GM18519 (cell line): ENCODE measurements at regions not wholly inside any gene's neighbourhood (a gene's known extent, or its start where the extent isn't known, plus 50 kb on each side); places are given as distances from the start of the nearest gene placed in this dataset.
"Not testable (repeated sequence)": the region's sequence is repeated elsewhere in the genome, so short reads cannot be mapped to it uniquely, and the experiment has no call there.

Experiments
- ATAC-seq: cut with Tn5 transposase; IDR thresholded peaks from one replicate; pipeline ENCODE4 v1.9.1; 2021; ENCODE audit warnings: mild to moderate bottlenecking, moderate library complexity; ENCODE audit not compliant: unreplicated experiment, low FRiP score

DNA sequence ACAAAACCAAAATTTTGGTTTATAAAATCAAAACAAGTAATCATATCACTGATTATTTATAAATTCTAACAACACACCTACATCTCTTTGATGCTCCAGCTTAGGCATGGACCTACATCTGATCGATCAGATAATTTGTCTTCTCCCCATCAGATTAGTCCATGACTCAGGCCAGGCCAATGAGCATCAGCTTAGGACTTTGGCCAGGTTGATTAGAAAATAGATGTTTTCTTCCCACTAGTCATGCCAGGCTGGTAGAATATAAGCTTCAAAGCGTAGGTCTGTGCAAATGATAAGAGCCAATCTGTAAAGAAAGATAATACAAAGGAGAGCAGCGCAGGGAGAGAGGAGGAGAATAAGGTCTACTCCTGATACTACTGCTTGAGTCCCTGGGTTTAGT is 1487.9 kb downstream of the FAM181B start:
- ATAC-seq = no peak

DNA sequence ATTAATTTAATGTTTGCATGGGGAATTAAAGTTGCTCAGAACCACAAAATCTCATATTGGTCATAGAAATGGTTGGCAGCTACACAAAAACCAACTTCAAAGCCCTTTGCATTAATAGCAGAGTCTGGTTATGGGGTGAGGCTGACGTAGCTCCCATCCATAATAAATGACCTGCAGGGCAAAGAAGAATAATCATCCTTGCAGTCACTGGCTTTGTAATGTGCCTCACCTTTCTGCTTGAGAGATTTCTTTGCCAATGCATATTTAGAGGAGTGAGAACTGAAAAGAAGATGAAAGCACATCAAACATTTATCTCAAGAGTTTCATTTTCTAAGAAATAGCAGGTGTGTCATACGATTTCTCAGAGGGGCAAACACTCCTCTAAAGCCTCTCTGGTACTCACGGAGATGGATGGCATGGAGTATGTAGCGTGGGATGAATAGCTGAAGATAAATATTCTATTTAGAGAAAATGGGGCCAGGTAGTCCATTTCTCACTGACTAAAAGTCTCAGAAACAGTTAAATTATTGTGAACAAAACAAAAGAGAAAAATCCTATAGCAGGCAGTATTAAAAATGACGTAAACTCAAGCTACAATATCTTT is 1491.9 kb downstream of the FAM181B start:
- ATAC-seq = no peak

DNA sequence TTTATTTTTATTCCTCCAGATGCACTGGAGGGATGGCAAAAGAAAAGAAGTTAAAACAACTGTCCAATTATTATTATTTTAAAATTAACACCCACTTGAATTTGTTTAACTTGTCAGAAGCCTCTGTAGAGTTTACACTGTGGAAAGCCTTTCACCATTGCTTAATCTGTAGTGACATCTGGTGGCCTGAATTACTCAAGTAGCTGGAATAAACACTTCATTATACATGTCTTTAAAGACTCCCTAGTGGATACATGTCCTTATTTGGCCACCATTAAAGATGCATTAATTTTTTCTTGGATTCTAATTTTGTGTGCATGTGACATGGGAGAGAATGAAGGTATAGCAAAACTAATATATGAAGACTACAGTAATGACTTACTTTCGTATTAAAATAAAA is 1496.5 kb downstream of the FAM181B start:
- peak; percentile 76 for ATAC-seq

DNA sequence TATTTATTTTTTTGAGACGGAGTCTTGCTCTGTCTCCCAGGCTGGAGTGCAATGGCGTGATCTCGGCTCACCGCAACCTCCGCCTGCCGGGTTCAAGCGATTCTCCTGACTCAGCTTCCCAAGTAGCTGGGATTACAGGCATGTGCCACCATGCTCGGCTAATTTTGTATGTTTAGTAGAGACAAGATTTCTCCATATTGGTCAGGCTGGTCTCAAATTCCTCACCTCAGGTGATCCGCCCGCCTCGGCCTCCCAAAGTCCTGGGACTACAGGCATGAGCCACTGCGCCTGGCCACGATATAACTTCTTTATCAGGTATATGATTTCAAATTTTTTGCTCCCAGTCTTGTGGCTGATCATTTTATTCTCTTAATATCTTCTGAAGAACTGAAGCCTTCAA is 1506.3 kb downstream of the FAM181B start:
- not testable (repeated sequence) for ATAC-seq

DNA sequence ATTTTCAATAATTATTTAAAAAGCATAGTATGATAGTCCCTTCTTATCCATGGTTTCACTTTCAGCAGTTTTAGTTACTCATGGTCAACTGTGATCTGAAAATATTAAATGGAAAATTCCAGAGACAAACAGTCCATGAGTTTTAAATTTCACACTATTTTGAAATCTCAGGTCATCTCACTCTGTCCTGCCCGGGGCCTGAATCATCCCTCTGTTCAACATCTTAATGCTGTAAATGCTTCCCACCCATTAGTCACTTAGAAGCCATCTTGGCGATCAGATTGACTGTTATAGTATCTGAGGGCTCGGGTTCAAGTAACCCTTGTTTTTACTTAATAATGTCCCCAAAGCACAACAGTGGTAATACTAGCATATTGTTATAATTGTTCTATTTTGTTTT is 1509.3 kb downstream of the FAM181B start:
- ATAC-seq = no peak

DNA sequence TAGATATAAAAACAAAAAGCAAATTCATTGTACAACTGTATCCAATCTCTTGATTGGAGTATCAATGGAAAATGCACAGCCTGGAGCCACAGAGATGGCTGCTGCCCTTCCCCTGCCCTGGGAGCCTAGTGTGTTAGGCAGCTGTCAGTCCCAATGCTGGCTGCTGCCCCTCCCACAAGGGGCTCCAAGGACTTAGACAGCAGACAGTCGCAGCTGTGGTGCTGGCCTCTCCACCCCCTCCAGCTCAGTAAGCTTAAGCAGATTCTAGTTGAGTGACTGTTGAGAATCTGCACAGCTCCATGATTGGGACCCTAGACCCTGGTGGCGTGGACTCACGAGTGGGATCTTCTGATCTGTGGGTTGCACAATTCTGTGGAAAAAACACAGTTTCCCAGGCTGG is 1511.2 kb downstream of the FAM181B start:
- ATAC-seq = no peak

DNA sequence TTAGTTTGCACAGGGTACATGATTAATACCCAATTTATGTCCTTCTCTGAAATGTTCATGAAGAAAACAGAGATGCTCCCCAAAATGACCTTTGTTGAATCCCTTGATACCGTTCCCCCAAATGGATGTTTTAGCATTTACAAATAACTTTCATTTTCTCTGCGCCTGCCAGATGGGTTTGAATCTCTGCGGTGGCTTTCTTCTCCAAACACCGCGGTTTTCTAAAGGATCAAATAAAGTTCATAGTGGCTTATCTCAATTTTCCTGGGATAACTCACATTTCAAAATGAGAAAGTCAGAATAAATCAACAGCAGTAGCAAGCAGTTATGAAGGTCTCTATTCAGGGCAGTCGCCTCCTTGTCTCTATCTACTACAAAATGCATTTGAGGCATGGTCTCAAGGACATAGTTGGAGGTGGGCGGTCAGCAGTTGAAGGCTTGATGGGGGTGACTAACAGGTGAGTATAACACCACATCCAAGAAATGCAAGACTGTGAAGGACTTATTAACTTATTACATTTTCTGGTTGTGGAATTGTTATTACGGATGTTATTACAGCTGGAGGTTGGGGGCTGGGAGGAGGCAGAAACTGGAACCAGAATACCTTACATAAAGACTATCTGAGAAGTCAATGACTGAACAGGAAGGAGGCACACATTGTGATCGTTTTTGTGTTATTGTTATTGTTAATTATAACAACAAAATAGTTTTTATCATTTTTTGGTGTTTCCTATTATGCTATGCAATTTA is 1513.3 kb downstream of the FAM181B start:
- no peak for ATAC-seq

DNA sequence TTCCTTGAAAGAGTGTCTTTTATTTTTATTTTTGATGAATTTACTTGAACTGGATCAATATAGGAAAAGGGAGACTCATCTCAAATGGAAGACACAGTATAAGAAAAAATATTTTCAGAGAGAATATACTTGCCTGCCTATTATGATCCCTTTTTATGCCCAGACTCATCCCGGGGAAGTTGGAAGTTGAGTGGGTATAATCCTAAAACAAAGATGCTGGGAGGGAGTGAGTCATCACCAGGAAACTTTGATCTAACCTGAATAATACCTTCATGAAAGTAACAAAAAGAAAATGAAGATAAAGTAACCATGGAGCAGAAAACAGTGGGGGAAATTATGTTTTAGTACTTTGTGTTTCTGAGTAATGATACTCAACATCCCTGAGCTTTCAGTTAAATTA is 1514.0 kb downstream of the FAM181B start:
- ATAC-seq = no peak

DNA sequence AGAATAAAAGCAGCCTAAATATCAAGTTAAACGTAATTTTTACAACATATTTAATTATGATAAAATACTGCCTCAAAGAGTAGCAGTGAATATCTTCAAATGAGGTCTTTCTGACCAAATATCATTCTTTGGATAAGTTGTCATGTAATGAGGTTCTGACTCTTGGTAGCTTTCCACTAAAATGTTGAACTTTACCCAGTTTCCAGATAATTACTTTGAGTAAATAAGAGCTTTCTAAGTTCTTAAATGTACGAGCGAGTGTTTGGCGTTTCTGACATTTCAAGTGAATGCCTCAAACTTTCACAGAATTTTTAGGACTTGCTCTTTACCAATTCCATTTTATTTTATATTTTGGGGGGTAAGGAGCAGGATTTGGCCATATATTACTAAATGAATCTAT is 1515.2 kb downstream of the FAM181B start:
- no peak for ATAC-seq

DNA sequence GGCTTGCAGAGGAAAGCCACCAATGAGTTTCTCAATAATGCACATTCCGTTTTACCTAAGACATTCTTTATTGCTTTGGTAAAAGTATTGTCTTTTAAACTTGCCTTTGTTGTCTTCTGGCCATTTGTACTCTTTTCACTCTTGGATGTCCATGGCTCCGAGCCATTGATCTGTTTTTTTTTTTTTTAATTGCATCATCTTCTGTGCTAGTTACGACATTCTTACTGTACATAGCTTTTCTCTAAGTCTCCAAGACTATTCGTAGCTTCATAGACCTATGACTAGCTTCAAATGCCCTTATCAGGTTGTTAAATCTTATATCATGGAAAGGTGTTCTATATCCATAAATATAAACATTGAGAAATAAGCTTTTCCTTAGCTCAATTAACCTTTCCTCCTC is 1522.6 kb downstream of the FAM181B start:
- ATAC-seq = no peak

DNA sequence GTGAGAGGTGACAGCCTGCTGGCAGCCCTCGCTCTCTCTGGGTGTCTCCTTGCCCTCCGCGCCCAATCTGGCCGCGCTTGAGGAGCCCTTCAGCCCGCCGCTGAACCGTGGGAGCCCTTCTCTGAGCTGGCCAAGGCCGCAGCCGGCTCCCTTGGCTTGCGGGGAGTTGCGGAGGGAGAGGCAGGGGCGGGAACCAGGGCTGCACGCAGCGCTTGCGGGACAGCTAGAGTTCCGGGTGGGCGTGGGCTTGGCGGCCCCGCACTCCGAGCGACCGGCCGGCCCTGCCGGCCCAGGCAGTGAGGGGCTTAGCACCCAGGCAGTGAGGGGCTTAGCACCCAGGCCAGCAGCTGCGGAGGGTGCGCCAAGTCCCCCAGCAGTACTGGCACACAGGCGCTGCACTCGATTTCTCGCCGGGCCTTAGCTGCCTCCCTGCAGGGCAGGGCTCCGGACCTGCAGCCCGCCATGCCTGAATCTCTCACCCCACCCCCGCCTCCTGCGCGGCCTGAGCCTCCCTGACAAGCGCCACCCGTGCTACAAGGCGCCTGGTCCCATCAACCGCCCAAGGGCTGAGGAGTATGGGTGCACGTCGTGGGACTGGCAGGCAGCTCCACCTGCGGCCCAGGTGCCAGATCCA is 1526.1 kb downstream of the FAM181B start:
- ATAC-seq = no peak

DNA sequence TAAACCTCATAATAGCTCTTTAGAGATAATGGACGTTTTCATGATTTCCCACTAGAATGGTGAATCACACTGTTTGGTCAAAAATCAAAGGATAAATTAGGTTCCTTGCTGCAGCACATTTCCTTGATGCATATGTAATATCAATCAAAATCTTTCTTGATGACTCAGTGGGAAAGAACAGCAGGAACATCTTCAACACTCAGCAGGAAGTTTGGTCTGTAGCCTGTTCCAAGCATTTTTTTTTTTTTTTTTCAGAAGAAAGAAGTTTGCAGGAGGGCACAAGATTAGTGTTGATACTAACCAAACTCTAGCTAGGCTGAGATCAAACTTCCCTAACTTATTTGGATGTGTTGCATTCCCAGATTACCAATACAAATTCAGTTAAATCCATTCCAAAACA is 1529.8 kb downstream of the FAM181B start:
- no peak for ATAC-seq

DNA sequence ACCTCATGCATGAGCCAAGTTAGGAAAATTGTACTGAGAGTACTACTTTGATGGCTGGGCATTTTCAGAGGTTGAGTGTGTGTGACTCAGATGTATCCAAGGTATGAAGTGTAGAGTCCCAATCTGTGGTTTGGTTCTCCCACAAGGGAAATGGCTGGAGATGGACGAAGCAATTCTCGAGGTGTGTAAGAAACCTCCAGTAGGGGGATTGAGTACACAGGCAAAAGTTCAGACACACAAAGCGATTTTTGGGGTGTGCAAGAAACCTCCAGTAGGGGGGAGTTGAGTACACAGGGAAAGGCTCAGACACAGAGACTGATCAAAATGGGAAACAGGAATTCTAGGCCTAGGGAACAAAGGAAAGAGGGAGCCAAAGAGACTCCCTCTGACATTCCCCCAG is 1536.3 kb downstream of the FAM181B start:
- ATAC-seq = no peak

DNA sequence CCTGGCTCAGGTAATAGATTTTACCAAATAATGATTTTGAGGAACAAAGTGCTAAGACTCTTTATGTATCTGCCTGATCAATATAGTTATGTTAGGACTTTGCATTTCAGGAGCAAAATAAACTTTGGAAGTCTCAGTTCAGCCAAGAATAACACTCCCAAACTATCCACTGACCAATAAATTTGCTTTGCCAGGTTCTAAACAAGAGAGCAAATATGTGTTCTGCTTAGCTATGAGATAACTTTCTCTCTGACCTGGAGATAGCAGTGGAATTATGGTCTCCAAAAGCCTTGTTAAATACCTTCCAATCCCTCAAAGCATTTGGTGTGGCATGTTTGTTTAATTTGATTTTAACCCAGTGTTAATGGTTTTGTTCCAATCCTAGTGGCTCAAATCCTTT is 1541.1 kb downstream of the FAM181B start:
- ATAC-seq = no peak

DNA sequence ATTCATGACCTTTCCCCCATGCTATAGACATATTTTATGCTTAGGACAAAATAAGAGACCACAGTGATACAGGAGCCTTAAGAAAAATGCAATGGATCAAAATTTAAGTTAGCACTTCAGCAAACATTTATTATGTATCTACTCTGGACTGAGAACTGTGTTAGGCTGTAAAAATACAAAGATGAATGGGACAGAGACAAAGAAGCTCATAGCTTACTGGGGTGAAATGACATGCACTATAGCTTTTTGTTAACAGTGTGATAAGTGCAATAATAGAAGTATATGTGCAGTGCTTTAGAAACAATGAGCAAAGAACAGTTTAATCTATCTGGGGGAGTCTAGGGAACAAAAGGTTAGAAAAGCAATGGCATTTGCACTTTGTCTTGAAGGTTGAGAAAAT is 1543.1 kb downstream of the FAM181B start:
- ATAC-seq = no peak

DNA sequence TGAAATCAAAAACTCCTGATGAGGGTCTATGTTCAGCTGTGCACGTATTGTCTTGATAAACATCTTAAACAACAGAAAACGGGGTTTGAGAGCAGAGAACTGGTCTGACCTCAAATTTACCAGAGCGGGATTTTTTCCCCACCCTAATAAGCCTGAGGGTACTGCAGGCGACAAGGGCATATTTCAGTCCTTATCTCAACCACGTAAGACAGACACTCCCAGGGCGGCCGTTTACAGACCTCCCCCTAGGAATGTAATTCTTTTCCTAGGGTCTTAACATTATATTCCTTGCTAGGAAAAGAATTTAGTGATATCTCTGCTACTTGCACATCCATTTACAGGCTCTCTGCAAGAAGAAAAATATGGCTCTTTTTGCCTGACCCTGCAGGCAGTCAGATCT is 1546.6 kb downstream of the FAM181B start:
- not testable (repeated sequence) for ATAC-seq

DNA sequence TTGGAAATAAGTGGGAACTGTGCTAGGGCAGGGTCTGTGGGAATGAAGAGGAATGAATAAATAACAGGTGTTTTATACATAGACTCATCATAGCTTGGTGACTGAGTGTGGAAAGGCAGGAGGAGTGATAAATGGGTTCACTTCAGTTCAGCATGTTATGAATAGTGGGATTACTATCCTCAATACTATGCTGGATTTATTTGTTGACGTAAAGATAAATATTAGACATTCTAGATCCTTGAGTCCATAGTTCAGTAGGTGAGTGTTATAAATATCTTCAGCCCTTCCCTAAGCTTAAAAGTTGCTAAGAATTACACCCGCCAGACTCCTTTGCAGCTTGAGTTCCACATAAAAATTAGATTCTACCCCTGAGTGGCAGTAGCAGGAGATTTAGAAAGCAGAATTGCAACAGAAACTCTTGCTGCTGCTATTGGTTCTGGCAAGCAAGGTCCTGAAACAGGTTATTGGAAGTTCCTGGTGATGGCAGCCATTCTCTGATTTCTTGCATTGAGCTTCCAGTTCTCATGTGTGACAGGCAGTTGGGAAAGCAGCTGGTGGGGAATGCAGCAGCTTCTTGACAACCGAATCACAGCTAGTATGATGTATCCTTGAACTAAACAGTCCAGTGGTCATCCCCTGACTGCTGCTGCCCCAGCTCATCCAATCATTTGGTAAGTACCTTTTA is 1558.9 kb downstream of the FAM181B start:
- ATAC-seq = no peak

DNA sequence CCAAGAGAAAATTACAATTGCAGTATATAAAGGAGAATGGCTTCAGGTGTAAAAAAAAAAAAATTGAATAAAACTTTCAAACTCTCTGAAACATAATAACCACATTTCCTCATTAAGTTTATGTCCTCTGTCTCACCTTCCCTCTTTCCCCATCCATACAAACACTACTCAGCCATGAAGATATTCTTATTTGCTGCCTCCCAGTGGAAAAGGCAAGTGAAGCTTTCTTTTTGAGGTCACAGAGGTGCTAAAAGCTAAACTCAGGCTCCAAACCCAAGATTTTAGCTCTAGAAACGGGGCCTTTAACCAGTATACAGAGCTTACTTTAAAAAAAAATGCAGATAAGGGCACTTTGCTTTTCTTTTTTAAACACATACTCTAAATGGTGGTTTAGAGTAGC is 1568.5 kb downstream of the FAM181B start:
- ATAC-seq = no peak

DNA sequence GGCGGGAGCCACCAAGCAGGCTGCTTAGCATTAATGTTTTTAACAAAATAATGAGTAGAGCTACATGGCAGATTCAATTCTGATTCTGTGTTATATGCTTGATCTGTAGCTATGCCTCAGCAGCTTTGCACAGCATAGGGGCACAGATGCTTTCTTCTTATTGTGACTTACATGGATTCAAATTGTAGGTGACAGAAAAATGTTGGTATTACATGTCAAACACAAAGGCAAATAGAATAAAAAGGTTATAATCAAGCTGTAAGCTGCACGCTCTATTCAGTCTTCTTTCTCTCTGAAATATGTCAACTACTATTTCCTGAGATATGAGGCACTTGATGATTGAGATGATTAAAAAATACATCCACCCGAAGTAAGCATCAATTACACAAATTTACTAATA is 1573.8 kb downstream of the FAM181B start:
- ATAC-seq = no peak

DNA sequence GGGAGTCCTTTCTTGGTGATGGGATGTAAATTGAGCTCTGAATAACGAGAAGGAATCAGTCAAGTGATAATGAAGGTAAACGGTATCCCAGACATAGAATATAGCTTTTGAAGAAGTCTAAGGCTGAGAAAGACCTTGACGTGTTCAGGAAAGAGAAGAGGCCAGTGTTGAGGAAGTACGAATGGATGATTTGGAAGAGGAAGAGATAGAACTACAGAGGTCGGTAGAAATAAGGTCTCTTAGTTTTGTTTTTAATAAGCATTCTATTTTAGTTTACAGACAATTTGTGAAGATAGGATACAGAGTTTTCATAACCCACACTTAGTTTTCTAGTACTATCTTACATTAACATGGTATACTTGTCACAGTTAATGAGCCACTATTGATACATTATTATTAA is 1598.1 kb downstream of the FAM181B start:
- ATAC-seq = no peak

DNA sequence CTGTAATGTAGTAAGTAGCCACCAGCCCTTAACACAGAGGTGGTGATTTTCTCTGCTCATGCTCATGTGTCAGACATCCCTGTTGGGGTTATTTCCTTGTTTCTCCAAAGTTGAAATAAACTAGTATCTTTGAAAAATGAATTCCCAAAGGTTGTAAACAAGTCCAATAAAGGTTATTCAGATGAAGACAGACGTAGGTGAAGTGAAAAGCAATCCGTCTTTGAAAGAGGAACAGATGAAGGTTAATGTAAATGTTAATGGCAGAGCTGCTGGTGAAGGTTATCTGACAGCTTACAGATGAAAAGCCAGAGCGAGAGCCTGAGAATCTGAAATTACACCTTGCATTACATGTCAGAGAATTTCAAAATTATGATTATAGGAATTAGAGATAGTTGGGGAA is 1604.0 kb downstream of the FAM181B start:
- no peak for ATAC-seq
